CMK (cell line): ENCODE measurements at regions not wholly inside any gene's neighbourhood (a gene's known extent, or its start where the extent isn't known, plus 50 kb on each side); places are given as distances from the start of the nearest gene placed in this dataset.

Experiments used
- DNase-seq: peaks from one replicate; pipeline ENCODE4 v3.0.0-alpha.2; 2010; ENCODE audit warnings: low read depth

- DNase-seq: no peak
Measured at GRCh38 chr6:56766139-56766805, 123.6 kb upstream of the DST start.

GRCh38 chr6:56765494-56765893 is 122.8 kb upstream of the DST start:
- DNase-seq: no peak

DNA sequence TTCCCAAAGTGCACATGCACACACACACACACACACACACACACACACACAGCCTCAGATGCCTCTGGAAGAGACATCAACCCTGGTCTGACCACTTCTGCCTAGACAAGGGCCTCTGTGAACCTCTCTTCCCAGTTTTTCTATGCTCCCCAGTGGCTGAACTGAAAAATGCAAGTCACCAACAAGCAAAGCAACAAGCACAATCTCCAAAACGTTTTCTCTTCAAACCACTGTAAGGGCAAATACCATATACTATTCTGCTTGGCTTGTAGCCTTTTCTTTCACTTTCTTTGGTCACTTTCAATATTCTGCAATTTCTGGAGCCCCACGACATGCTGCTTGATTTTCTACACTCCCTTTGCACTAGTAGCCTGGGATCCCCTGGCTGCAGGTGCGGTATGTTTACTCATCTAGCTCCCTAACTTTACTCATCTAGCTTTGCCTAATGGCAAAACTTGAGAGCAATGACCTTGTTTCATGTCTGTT is 121.4 kb upstream of the DST start:
- DNase-seq: no peak

DNA sequence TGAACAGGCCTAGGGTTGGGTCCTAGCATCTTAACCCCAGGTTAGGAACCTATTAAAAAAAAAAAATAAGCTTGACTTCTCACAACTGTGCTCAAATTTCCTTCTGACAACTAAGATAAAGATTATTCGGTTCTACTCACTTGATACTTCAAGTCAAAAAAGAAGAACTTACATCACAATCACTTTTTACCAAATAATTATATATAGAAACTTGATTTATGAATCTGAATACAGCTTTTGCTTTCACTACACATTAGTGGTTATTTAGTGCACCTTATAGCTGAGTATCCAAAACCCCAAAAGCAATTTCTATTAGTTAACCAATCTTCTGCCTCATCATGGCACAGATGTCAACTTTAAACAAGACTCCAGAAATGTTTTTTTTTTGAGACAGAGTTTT is 119.0 kb upstream of the DST start:
- no peak for DNase-seq

GRCh38 chr6:56760842-56761241 is 118.2 kb upstream of the DST start:
- no peak for DNase-seq

- DNase-seq: no peak
Measured at GRCh38 chr6:56759521-56759920, 116.8 kb upstream of the DST start.

DNA sequence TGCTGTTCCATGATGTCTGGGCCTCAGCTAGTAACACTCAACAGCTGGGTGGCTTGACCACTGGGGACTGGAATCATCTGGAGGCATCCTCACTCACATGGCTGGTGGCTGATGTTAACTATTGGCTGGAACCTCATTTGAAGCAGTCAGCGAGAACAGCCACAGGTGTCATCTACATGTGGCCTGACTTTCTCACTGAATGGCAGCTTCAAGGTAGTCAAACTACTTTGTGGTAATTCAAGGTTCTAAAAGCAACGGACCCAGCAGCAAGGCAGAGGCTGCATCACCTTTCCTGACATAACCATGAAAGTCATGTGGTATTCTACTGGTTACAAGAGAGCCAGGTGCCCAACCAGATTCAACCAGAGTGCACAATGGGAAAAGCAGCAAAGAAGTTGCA is 115.9 kb upstream of the DST start:
- no peak for DNase-seq

GRCh38 chr6:56758120-56758519 is 115.4 kb upstream of the DST start:
- DNase-seq: no peak

- no peak for DNase-seq
Measured at GRCh38 chr6:56757588-56757984, 114.9 kb upstream of the DST start.

- DNase-seq: no peak
Measured at GRCh38 chr6:56756791-56757587, 114.3 kb upstream of the DST start.

DNA sequence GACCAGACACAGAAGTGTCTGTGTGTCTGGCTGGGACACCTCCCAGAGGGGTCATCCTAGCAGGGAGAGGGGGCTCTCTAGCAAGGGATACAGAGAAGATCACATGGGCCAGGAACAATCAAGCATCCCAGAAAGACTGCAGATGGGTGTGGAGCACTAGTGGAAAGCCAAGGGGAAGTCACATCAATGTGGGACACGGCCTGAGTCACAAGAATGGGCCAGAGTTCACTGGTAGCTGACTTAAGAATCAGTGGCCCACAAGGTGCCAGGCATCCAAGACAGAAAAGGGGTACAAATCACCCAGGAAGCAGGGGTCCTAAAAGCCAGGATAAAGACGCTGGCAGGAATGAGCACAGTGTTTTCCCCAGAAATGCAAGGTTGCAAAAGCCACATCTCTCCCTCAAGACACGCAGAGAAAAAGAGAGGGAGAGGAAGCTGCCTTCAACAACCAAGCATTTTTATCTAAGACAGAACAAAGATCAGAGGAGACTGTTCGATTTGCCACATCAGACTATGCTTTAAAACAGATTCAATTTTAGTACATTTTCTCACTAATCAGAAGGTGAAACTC is 113.6 kb upstream of the DST start:
- no peak for DNase-seq

- DNase-seq: no peak
Measured at GRCh38 chr6:56755040-56755439, 112.4 kb upstream of the DST start.

DNA sequence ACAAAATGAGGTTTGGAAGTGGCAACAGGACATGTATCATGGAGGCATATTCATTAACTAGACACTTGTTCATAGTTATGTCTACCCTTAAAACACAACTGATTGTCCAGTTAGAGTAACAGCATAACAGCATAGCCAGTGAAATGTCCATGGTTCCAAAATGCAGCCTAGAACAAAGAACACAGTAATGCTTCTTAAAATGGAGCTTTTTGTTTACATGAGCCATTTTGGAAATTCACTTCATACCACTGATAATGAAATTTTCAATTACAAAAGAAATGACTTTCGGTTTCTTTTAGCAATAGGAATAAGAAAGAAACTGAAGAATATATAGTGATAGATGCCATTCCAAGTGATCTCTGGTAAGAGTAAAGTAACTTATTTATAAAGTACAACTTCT is 111.1 kb upstream of the DST start:
- DNase-seq: no peak

DNA sequence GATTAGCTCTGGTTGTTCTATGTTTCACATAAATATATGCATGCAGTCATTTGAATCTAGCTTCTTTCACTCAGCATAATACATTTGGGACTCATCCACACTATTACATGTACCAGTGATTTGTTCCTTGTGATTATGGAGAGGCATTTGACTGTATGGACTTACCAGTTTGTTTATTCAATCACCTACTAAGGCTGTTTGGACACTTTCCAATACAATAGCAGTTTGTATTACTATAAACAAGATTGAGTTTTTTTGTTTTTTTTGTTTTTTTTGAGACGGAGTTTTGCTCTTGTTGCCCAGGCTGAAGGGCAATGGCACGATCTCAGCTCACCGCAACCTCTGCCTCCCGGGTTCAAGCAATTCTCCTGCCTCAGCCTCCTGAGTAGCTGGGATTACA is 109.8 kb upstream of the DST start:
- no peak for DNase-seq

- DNase-seq: no peak
Measured at GRCh38 chr6:56752009-56752408, 109.3 kb upstream of the DST start.

DNA sequence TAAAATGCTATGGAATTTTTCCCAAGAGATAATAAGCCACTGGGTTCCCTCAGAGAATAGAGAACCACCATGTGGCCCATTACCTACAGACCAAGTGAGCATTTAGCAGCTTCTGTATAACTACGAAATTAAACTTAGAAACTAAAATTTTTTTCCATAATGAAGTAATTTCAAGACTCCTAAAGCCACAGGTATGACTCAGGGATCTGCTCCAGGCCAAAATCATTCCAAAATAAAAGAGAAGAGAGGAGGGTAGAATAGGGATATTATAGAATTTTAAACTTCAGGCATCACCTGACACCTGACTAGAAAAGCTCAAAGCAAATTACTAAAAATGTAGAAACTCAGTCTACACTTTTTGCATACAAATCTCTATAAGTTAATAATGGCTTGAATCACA is 108.9 kb upstream of the DST start:
- DNase-seq: no peak

GRCh38 chr6:56750686-56751085 is 108.0 kb upstream of the DST start:
- DNase-seq: no peak

DNA sequence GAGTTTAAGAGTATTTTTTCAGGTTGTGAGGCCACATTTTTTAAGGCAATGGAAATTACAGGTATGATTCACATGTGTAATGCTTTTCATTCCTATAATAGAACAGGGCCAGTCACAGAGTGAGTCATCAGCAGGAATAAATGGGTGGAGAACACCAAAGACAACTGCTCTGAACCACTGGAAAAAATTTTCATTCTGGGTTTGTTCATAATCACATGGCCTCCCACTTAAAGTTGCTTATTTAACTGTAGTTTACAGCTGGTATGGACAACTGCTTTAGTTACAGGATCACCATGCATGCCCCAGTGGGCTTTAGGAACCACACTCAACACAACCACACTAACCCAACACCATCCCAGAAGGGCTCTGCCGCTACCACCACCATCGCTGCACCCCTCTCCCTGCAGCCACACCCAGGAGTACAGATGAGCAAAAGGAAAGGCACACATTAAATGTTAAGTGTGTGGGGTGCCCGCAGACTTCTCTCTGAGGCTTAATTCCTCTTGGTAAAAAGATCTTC is 107.0 kb upstream of the DST start:
- no peak for DNase-seq

DNA sequence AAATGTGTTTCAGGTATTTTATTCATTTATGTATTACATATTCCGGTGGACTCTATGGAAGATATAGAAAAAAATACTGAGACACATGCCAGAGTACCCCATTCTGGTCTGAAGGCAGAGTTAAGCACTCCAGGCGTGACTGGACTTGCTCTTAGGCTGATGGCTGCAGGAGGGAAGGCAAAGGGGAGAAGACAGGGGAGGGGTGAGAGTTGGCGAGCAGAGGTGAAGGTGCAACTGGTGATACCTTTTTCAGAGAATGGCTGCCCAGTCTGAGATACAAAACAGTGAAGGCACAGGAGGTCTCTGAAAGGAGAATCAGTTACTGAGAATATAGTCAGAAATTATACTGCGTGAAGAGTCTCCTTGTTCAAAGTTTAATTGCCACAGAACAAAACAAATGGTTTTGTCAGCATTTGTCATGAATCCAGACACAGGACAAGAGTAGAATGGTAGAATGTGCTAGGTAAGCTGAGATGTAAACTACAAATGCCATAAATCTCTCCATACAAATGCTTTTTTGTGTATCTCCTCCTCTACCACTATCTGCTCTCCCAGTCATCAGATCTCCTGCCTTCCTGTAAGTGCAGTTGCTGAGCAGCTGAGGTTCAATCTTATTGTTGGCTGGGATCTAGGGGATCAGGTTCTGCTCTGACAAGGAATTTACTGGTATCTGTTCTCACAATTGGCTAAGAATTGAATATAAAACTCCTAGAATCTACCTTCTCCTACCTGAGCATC is 104.2 kb upstream of the DST start:
- DNase-seq: no peak

DNA sequence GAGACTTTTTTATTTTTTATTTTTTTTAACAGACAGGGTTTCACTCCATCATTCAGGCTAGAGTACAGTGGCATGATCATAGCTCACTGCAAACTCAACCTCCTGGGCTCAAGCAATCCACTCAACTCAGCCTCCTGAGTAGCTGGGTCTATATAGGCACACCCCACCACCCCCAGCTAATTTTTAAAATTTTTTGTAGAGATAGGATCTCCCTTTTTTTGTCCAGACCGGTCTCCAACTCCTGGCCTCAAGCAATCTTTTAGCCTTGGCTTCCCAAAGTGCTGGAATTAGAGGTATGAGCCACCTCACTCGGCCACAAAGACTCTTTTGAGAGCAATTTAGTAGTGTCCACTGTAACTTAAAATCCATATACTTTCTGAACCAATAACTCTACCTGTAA is 103.3 kb upstream of the DST start:
- DNase-seq: no peak

DNA sequence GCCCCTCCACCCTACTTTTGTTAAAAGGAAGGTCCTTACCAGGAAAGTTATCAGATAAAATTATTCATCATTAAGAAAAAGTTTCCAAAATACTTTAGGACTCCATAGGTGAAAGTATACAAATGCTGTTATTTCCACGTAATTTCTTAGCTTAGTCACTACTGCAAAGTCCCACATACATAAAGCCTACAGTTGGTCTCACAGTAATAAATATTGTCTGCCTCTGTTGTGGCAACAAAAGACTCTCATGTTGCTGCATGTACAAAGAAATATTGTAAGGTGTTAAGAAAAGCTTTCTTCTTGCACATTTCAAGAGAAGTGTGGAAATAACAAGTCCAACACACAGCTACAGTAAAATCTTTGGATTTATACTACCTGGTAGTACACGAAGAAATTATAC is 102.4 kb upstream of the DST start:
- no peak for DNase-seq

DNA sequence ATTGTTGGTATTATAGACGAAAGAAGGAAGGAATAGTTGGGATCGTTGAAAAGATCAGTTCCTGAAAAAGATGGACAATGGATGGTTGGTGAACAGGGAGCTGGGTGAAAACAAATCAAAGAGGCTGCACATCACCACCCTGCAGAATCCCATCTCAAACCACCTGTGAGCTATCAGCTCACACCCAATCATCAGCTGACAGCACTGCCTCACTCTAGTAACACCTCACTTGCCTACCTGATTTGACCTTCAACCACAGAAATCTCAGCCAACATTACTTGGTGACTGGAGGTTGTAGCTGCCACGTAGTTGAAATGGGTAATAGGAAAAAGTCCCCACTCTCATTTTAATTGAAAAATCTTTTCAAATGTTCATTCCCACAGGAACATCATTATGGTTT is 101.8 kb upstream of the DST start:
- no peak for DNase-seq
